ENCODE measurements at regions not wholly inside any gene's neighbourhood (a gene's known extent, or its start where the extent isn't known, plus 50 kb on each side); places are given as distances from the start of the nearest gene placed in this dataset.

DNA sequence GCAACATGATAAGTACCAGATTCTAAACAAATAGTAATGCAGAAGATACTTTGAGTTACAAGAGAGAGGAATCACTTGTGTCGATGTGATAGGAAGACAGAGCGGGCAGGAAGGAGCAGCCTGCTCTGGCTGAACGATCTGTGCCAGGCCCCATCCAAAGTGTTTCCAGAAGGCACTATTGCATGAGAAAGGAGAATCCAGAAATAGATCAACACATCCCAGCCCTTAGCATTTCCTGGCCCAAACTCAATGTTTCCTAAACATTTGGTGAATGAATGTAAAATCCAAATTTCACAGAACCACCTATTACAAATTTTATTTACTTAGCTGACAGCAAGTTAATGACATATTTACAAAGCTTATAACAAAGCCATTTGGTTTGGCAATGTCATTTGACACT, 257.2 kb downstream of the TXNL1 start:
- no peak for DNase-seq (ENCODE audit: low spot score)

DNA sequence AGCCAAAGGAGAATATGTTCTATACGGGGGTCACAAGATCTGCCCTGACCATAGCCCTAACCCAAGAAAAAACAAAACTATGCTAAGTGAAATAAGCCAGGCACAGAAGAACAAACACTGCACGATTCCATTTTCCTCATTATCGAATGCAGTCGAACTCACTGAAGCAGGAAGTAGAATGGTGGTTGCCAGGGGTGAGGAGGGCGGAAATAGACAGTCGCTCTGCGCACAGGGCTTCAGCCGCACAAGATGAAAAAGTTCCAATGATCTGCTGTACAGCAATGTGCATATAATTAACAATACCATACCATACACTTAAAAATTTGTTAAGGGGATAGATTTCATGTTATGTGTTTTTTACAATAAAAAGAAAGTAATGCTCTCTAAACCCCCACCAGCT, 257.7 kb downstream of the TXNL1 start:
- DNase-seq (ENCODE audit: low spot score): no peak

DNA sequence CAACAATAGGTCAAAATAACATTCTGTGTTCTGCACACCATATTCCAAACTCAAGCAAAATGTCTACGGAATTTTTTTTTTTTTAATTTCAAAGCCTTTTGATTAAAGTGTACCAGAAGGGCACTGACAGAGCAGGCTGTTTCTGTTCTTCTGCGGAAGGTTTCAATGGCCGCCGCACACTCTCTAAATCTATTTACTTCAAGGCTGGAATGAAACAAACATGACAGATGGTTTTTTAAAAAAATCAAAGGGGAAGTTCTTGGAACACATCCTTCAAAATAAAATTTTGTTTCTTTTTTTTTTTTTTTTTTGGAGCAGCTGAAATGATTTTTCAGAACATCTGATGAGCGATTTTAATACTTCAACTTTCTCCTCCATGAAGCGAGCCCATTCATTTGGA, 259.1 kb downstream of the TXNL1 start:
- no peak for DNase-seq (ENCODE audit: low spot score)

DNA sequence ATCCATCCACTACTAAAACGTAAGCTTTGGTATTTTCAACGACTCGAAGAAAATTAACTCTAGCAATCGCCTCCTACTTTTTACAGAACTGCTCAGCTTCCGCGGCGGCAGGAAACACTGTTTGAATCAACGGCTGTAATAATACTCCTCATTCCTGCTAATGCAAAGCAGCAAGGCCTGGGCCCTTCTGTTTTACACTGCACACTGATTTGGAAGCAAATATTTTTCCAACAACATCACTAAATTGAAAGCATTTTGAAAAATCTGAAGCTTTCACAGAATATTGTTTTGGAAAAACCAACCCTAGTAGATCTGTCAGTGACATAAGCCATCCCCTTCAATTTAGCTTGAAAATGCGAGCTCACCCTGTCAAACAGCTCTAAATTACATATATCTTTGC, 261.2 kb downstream of the TXNL1 start:
- DNase-seq (ENCODE audit: low spot score): peak; percentile 38

DNA sequence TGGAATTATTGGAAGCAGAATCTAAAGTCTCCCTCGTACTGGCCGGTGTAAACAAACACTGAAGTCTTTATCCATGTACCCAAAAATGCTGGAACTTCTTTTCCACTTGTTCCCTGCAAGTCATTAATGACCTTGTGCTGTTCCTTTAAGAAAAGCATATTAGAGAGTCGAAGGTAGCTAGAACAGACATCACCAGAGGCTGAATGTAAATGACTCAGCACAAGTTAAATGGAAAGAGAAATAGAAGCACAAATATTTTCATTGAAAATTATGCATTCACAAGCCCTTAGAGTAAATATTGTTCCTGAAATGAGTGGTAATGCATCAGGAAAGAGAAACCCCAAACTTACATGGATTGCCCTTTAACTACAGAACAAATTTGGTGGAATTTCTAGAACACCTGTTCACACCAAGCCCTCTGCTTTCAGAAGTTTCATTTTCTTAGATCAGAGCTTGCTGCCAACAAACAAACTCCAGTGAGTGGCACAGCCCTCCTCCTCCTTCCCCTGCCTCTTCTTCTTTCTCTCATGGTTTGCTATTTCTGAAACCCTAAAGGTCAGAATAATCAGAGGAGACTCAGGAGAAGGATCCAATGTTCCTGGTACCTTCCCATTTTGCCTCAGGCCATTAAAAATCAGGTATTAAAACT, 264.3 kb downstream of the TXNL1 start:
- no peak for DNase-seq (ENCODE audit: low spot score)

DNA sequence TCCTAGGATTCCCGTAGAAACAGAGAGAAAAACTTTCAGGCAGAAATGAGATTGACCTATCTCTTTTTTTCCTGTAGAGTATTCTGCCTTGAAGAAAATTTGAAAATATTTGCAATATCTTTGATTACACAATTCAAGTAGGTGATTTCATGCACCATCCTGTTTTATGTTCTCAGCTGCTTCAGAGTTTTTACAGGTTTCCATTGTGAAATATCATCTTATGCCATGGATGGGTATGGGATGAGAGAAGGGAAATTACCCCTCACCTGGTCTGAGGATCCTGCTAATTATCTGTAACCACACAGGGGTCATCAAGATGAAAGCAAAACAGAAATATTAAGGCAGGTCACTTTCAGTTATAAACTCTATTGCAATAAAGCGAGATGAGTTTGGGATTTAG, 264.8 kb downstream of the TXNL1 start:
- DNase-seq (ENCODE audit: low spot score): no peak

DNA sequence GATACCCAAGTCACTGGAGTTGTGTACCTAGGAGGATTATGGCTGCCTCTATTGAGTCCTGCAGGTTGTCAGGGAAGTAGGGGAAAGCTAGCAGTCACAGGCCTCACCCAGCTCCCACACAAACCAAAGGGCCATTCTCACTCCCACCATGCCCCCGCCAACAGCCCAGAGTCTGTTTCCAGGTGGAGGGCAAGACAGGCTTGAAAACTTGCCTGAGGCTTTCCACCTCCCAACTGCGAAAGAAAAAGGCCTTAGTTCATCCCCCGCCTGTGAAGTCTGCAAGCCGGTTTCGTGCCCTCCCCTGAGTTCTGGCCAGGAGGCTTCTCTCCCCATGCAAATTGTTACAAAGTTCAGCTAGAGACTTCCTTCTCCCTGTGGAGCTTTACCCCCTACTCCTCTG, 270.3 kb downstream of the TXNL1 start:
- DNase-seq (ENCODE audit: low spot score): no peak

DNA sequence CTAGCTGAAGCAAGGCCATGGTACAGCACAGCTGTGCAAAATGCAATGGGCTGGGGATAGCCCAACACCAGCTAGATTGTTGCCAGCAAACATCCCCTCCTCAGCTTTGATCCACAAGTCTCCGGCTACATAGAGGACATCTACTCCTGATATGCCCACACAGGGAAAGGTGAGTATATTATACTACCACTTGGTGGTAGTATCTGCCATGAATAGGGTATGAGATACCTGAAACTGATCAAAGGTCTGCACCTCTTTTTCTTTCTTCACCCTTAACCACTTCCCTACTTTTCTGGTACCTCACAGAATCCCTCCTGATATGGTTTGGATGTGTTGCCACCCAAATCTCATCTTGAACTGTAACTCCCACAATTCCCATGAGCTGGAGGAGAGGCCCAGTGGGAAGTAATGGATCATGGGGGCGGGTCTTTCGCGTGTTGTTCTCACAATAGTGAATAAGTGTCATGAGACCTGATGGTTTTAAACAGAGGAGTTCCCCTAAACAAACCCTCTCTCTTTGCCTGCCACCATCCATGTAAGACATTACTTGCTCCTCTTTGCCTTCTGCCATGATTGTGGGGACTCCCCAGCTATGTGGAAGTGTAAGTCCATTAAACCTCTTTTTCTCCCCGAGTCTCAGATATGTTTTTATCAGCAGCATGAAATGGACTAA, 279.6 kb downstream of the TXNL1 start:
- no peak for DNase-seq (ENCODE audit: low spot score)

DNA sequence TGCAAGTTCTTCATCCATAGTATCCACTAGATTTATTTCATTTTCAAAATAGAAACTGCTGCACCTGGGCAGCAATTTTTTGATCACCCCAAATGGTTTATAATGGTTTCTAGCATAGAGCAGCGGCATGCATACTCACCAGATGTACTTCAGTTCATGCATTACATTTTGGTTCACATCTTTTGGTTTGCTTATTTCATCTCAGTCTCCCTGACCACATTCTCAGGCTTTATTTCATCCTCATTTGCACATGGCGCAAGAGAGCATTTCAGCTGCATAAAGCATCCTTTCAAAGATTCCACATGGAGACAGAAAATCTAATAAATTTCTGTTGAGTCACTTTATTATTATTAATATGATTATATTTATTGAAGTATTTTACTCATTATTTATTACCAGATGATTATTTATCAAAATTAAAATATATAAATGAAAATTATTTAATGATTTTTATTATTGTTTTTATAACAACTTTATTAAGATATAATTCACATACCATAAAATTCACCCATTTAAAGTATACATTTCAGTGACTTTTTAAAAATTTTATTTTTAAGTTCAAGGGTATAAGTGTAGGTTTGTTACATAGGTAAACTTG, 284.6 kb downstream of the TXNL1 start:
- DNase-seq (ENCODE audit: low spot score): no peak

DNA sequence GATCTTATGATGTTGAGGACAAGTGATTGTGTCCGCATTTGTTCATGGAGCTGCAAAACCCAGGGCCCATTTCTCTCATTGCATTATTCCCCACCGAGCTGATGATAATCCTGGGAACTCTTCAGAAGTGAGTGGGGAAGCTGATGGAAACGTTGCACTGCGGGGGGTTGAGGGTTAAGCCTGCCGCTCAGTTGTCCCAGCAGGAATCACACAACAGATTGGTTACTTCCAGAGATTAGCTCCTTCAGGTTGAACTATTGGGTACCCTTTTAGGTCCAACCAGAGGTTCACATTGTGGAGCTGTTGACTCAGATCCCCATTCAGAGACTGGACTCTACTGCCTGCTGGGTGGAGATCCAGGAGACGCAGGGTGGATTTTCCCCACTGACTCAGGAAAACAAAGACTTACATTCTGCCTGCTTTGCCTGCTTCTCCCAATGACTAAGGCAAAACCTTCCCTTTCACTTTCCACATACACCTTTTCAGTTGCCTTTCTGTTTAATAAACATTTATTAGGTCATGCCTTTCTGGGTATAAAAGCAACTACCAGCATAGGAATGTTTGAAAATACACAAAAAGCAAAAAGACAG, 286.4 kb downstream of the TXNL1 start:
- no peak for DNase-seq (ENCODE audit: low spot score)

DNA sequence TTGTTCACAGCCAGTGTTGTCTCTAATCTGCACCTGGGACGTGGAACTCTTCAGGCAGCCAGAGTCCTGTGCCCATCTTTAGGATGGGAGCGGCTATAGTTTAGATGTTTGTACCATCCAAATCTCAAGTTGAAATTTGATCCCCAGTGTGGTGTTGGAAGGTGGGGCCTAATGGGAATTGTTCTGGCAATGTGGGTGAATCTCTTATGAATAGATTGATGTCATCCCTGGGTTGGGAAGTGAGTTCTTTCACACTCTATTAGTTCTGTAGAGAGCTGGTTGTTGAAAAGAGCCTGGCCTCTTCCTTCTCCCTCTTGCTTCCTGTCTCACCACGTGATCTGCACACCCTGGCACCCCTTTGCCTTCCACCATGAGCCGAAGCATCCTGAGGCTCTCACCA, 300.9 kb downstream of the TXNL1 start:
- no peak for DNase-seq (ENCODE audit: low spot score)

DNA sequence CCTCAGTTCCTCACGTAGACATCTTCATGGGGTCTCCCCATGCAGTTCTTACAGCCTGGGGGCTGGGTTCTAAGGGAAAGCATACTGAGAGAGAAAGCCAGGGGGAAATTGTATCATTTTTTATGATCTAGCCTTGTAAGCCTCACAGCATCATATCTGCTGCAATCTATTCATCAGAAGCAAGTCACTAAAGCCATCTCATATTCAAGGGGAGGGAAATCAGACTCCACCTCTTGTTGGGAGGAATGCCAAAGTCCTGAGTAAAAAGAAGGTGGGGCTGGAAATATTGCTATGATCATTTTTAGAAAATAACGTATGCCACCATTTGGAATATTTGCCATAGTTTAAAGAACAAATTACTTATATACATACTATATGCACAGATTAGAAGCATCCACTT, 304.6 kb downstream of the TXNL1 start:
- no peak for DNase-seq (ENCODE audit: low spot score)

DNA sequence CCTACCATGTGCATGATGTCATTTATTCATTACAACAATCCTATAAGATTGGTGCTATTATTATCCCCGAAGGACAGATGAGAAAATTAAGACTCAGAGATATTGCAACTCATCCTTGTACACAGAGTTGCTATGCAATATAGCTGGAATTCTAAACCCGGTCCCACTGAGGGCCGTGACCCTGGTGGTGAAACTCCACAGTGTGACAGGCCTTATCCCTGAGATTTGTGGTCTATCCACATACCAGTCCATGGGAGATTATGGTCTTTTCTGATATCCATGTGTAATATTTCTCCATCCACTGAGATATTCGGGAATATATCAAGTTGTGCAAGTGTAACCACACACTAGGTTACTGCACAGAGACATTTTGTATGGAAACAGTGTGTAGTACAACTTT, 305.2 kb downstream of the TXNL1 start:
- DNase-seq (ENCODE audit: low spot score): peak; percentile 88

DNA sequence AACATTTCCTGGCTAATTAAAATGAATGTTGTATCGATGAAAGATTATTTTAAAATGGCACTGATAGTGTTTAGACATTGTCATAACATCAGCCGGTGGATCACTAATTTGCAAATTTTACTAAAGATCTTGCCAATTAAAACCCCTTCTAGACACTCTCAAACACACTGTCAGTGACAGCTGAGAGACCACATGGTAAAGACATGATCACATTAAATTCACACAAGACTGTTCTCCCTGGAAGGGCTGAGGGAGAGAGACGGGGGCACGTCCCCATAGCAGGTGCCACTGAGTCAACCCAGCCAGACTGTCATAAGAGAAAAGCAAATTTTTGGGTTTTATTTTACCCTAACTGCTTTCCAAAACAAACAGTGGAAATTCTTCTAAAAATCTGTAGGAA, 306.0 kb downstream of the TXNL1 start:
- no peak for DNase-seq (ENCODE audit: low spot score)

DNA sequence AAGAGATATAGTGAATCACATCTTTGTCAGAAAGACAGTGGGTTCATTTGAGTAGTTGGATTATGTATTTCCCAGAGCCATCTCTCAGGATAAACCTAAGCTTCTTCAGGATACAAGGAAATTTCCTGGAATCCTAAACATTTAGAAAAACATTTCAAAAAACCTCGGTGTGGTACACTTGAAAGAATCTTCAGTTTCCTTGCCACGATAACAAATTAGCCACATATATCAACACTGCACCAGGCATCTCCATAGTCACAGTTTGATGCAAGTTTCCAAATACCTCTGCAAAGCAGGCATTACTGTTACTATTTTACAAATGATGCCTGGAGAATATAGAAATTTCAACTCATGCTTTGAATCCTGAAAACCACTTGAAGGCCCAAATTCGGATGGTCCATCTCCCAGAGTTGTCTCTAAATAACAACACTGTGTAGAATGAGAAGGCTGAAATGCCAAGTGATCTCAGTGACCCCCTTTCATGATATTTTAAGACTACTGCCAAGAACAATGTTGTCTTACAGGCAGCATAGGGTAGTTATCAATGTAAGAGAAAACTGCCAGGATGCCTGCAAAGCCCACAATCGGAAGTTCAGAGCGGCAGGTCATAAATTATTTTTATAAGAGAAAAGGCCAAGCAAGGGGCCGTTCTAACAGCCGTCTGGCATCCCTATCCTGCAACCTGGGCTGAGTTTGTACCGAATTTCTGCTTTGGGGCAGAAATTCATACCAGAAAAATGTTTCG, 307.9 kb downstream of the TXNL1 start:
- DNase-seq (ENCODE audit: low spot score): peak; percentile 56

DNA sequence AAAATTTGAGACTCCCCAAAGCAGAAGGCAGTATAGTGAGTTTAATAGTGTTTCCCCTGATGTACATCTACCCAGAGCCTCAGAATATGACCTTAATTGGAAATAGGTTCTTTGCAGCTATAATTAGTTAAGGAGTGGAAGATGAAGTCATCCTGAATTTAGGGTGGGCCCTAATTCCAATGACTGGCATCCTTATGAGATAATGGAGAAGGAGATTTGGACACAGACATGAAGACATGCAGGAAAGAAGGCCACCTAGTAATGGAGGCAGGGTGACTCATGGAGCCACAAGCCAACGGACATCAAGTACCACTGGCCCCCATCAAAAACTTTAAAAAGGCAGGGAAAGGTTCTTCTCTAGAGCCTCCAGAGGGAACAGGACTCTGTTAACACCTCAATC, 308.9 kb downstream of the TXNL1 start:
- DNase-seq (ENCODE audit: low spot score): no peak

DNA sequence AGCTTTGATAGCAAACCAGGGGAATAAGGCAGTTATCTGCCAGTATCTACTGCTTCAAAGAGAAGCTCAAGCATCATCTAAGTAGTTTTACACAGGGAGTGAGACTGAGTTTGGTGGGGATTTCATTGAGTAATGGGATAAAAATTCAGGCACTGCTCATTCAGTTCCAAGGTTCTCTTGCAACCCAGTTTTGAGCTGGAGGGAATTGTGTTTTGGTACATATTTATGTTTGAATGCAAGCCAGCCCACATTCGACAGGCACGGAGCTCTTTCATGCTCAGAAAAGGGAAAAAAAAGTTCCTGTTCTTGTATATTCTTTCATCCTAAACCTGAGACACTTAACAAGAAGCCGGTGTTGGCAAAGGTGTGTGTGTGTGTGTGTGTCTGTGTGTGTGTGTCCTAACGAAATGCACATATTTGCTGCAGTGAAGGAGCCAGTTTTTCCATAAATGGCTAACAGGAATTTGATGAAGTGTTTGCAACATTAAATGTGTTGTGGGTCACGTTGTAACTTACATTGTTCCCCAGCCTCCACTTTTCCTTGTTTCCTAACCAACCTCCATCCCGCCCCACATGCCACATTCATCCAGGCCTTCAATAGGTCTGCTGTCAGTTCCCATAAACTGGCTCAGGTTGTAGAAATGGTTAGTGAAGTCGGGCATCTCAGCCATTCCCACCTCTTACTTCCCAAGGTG, 311.1 kb downstream of the TXNL1 start:
- peak; percentile 94 for DNase-seq (ENCODE audit: low spot score)

DNA sequence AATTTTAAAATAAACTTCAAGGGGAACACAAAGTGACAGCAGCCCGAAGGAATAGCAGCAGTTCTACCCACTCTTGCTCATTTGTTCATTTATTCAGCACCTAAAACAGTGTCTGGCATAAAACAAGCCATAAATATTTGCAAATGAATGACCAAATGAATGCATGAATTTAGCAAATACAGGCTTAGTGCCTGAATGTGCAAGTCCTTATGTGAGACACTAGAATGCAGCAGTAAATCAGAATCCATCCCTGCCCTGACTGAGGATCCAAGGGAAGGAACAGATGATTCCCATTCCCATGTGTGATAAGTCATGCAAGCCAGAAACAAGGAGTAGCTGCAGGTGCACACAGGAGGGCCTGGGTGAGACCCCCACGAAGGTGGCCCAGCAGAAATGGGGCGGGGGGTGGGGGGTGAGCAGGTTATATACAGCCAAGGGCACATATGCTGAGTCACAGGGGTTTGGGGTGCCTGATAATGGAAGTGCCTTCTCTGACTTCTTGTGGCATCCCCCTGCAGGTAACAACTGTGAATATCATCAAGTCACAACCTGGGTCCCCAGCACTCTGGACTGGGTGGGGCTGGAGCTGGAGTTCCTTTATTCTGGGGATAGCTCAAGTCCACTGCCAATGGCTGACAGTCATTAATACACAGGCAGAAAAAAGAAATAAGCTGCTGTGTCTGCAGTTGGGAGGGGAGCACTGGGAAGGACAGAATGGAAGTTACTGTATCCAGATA, 311.9 kb downstream of the TXNL1 start:
- DNase-seq (ENCODE audit: low spot score): no peak

DNA sequence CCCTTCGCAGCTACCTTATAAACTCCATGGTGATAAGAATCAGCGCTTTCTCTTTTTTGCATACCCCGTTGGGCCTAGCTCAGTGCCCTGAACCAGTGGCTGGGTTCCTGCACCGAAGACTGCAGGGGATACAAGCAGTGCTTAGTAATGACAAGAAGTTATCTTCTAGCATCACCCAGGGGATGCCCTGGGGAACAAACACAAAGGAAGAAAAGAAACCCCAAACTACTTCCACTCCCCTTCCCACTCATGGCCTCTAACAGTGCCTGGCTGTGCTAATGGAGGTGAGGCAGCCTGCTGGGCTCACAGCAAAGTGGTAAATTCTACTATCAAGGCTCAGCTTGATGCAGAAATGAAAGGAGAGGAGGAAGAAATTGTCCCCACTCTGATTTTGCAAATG, 314.7 kb downstream of the TXNL1 start:
- DNase-seq (ENCODE audit: low spot score): no peak

DNA sequence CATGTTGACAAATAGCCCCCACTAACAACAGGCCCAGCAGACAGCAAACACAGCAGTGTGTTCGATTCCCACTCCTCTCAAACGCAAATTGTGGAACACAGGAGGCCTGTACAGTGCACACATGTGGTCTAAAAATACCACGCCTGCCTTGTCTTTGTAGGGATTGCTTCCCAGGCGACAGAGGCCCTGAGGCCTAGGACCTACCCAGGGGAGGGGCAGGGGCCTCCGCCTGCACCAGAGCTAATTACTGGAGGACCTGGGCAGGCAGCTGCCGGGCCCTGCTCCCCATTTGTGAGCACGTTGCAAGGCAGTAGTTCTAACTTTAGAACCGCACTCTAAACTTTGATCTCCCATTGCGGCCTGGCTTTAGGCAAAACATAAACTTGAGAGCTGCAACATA, 316.0 kb downstream of the TXNL1 start:
- peak; percentile 51 for DNase-seq (ENCODE audit: low spot score)

DNA sequence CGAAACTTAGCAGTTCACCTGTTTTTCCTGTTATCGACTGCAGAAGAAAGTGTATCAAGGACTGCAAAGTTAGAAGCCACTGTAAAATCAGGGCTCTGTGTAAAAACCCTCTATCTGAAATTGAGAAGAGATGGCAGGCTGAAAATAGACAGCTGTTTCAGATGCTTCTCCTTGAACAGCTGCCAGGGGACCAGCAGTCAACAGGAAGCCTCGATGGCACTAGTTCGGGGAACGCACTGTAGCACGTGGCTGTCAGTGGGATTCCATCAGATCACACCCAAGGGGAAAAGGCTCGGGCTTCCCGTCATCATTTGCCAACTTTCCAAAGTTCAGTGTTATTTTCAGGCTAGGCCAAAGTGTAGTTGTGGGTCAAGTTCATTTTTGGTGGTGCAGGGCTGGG, 316.9 kb downstream of the TXNL1 start:
- DNase-seq (ENCODE audit: low spot score): peak; percentile 22

All from umbilical cord (tissue), 1 donor.